ENCODE measurements at regions not wholly inside any gene's neighbourhood (a gene's known extent, or its start where the extent isn't known, plus 50 kb on each side); places are given as distances from the start of the nearest gene placed in this dataset.

GRCh38 chr1:93013145-93014065 lies 52.1 kb upstream of the DIPK1A start:
- DNase-seq (ENCODE audit: low read depth): no peak

GRCh38 chr1:93014168-93014567 lies 52.9 kb upstream of the DIPK1A start:
- DNase-seq (ENCODE audit: low read depth): no peak

GRCh38 chr1:93015590-93015989 lies 54.3 kb upstream of the DIPK1A start:
- DNase-seq (ENCODE audit: low read depth): peak; percentile 75

- DNase-seq (ENCODE audit: low read depth): peak; percentile 29
Observed at GRCh38 chr1:93016171-93016570, 54.9 kb upstream of the DIPK1A start.

GRCh38 chr1:93021539-93022134 lies 57.4 kb upstream of the MTF2 start:
- DNase-seq (ENCODE audit: low read depth): peak; percentile 36

- DNase-seq (ENCODE audit: low read depth): no peak
Observed at GRCh38 chr1:93022580-93022979, 56.5 kb upstream of the MTF2 start.

- DNase-seq (ENCODE audit: low read depth): no peak
Observed at GRCh38 chr1:93023281-93023680, 55.8 kb upstream of the MTF2 start.

- no peak for DNase-seq (ENCODE audit: low read depth)
Observed at GRCh38 chr1:93025572-93025971, 53.5 kb upstream of the MTF2 start.

- no peak for DNase-seq (ENCODE audit: low read depth)
Observed at GRCh38 chr1:93028542-93028941, 50.5 kb upstream of the MTF2 start.

Measured in fibroblast of gingiva (primary cell).